ENCODE measurements at regions not wholly inside any gene's neighbourhood (a gene's known extent, or its start where the extent isn't known, plus 50 kb on each side); places are given as distances from the start of the nearest gene placed in this dataset.

DNA sequence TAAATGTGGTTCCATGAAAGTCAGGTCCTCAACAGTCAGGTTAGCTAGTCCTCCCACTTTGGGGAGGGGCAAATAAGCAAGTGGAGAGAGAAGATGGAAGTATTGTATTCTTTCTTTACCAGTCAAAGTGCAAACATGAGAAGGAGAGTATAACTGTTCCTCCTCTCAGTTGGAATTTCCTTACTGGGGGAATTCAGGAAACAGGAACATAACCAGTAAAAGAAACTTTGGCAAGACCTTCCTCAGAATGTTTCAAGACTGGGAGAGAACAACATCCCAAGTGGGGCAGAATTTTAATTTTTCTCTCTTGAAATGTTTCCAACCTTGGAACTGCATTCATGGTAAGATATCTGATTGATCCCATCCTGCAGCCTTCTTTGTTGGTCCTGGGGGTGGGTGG lies 552.4 kb upstream of the TNP1 start:
- no peak for DNase-seq (ENCODE audit: low read depth in 2 of 2)

DNA sequence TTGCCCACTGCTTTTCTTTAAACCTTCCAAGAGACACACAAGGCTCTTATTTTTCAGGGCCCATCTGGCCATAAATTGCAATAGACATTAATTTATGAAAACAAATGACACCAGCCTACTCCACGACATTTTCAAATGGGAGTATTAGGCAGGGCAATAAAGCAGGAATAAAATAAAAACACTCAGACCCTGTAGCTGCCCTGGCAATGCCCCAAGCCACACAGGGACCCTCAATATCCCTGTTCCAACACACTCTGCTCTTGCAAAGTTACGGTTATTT lies 550.8 kb upstream of the TNP1 start:
- DNase-seq (ENCODE audit: low read depth in 2 of 2) = no peak

DNA sequence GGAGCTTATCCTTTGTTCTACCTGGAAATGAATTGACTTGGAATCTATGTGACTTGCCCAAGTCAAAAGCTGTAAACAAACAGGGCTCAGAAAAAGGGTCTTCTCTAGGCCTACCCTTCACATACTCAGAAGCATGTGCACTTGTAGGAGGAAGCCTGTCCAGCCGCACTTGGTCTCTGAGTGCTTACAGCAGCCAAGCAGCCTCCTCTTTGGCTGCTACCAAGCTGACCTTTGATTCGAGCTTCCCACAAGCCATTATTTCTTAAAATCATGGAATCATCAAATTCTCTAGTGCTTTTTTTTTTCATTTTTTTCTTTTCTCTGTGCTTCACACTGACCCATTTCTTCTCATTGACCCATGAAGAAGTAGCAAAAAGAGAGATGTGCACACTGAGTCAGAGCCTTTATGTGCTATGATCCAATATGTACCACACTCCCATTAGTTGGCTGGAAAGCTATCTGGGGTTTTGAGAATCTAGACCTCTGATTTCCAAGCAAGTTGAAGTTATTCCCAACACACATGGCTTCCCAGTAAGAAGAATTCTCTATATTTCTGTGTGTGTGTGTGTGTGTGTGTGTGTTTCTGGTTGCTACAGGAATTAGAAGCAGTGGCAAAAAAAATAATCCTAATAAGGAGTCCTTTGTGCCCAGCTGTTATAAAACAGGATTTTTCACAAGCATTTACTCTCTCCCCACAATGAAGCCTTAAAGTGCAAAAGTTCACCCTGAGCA lies 550.3 kb upstream of the TNP1 start:
- no peak for DNase-seq (ENCODE audit: low read depth in 2 of 2)

- no peak for DNase-seq (ENCODE audit: low read depth in 2 of 2)
Measured at GRCh38 chr2:217407362-217407761, 547.5 kb upstream of the TNP1 start.

GRCh38 chr2:217404236-217404760 lies 544.4 kb upstream of the TNP1 start:
- no peak for DNase-seq (ENCODE audit: low read depth in 2 of 2)

- DNase-seq (ENCODE audit: low read depth in 2 of 2) = no peak
Measured at GRCh38 chr2:217402761-217403383, 543.0 kb upstream of the TNP1 start.

DNA sequence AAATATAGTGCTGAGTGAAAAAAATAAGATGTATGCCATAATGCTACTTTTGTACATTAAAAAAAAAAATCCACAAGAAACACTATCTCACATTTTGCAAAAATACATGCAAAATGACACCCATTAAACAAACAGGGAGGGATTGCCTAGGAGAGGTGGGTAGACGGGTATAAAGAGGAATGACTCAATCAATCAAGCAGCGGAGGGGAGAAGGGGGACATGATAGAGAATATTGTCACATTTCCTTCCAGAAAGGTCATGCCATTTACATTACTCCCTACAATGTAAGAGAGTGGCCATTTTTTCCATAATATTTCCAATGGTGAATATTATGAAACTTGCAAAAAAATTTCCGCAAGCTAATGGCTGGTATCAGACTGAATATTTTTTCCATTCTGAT lies 542.3 kb upstream of the TNP1 start:
- no peak for DNase-seq (ENCODE audit: low read depth in 2 of 2)

DNA sequence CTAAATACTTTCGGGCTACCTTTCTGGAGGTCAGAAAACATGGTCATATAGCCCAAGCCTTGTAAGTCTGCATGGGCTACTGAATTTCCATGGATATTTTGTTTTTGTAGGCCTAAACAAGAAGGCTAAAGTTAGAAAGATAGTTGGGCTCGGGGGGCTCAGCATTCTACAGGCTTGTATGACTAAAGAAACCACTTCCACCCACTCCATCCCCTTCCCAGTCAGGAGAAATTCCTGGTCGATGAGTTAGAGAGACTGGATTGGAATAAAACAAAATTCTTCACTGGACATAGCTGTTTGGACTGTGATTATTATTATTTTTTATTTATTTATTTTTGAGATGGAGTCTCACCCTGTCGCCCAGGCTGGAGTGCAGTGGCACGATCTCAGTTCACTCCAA lies 539.4 kb upstream of the TNP1 start:
- DNase-seq (ENCODE audit: low read depth in 2 of 2) = no peak

- no peak for DNase-seq (ENCODE audit: low read depth in 2 of 2)
Measured at GRCh38 chr2:217398860-217399259, 539.0 kb upstream of the TNP1 start.

GRCh38 chr2:217398101-217398500 lies 538.2 kb upstream of the TNP1 start:
- DNase-seq (ENCODE audit: low read depth in 2 of 2) = no peak

DNA sequence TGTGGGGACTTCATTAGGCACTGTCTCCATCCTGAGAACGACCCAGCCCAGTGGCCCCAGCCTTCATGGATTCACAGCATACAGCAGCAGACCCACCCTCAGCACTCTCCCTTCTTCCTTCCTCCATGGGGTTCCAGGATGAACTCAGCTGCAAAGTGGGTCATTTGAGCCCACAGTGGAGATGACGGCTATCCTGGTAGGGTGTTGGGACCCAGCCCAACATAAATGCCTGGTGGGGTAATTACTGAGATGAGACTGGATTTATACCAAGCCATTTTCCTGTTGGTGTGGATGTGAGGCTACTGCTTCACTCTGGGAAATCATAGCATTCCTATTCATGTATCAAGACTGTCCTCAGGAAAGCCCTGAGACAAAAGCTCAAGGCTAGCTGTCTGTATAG lies 536.7 kb upstream of the TNP1 start:
- DNase-seq (ENCODE audit: low read depth in 2 of 2) = no peak

GRCh38 chr2:217396165-217396564 lies 536.3 kb upstream of the TNP1 start:
- no peak for DNase-seq (ENCODE audit: low read depth in 2 of 2)

GRCh38 chr2:217394510-217395351 lies 534.9 kb upstream of the TNP1 start:
- DNase-seq (ENCODE audit: low read depth in 2 of 2) = no peak

- no peak for DNase-seq (ENCODE audit: low read depth in 2 of 2)
Measured at GRCh38 chr2:217393585-217394032, 533.7 kb upstream of the TNP1 start.

GRCh38 chr2:217392930-217393584 lies 533.2 kb upstream of the TNP1 start:
- DNase-seq (ENCODE audit: low read depth in 2 of 2) = no peak

GRCh38 chr2:217387776-217388387 lies 528.0 kb upstream of the TNP1 start:
- DNase-seq (ENCODE audit: low read depth in 2 of 2) = no peak

GRCh38 chr2:217386041-217386440 lies 526.2 kb upstream of the TNP1 start:
- no peak for DNase-seq (ENCODE audit: low read depth in 2 of 2)

DNA sequence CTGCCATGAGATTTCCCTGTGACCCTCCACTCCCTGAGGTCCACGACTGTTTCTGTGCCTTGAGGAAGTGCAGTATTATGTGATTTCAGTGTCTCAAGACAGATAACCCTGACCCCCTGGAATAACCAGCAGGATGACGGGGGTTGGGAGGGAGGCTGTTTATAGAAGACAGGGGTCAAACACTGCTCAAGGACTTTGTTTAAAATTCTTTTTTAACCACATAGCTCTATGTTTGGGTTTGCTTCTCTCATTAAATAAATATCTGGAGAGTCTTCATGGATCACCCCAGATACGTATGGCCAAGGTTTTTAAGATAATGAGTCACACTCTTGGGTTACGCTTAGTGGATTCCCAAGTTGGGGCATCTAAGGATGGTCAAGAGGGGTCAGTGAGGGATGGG lies 523.8 kb upstream of the TNP1 start:
- no peak for DNase-seq (ENCODE audit: low read depth in 2 of 2)

GRCh38 chr2:217382794-217383193 lies 522.9 kb upstream of the TNP1 start:
- no peak for DNase-seq (ENCODE audit: low read depth in 2 of 2)

- no peak for DNase-seq (ENCODE audit: low read depth in 2 of 2)
Measured at GRCh38 chr2:217379807-217380206, 519.9 kb upstream of the TNP1 start.

- no peak for DNase-seq (ENCODE audit: low read depth in 2 of 2)
Measured at GRCh38 chr2:217372794-217373193, 512.9 kb upstream of the TNP1 start.

- DNase-seq (ENCODE audit: low read depth in 2 of 2) = no peak
Measured at GRCh38 chr2:217371781-217372213, 511.9 kb upstream of the TNP1 start.

Data from stimulated activated CD8-positive, alpha-beta memory T cell treated with anti-CD3 and anti-CD28 coated beads, Interleukin-2, amount 100 ng/mL, for 48 hours (primary cell).